Left lung (tissue), 4 donors: ENCODE measurements at regions not wholly inside any gene's neighbourhood (a gene's known extent, or its start where the extent isn't known, plus 50 kb on each side); places are given as distances from the start of the nearest gene placed in this dataset.

ENCODE experiments used
- ATAC-seq: fragments of 200-7000 bp; cut with Tn5 transposase; one replicate; pipeline ENCODE4 v1.9.1; 2020; ENCODE audit warnings: moderate library complexity
- DNase-seq, 4 donors: peaks; one replicate each; pipeline ENCODE4 v3.0.0-alpha.2; 2013 to 2020
- H3K27ac ChIP-seq, 2 donors: fragments of 200-600 bp; sonication (generic) in 1 of 2; one replicate each; pipeline versions ENCODE4 v1.5.0 to v1.8.0; 2020 to 2021
- H3K27me3 ChIP-seq, 2 donors: fragments of 200-600 bp; sonication (generic) in 1 of 2; one replicate each; pipeline versions ENCODE4 v1.5.0 to v1.8.0; 2020 to 2021
- H3K36me3 ChIP-seq, 2 donors: fragments of 200-600 bp; sonication (generic) in 1 of 2; one replicate each; pipeline versions ENCODE4 v1.5.0 to v1.8.0; 2020 to 2021
- H3K4me1 ChIP-seq, 2 donors: fragments of 200-600 bp; one replicate each; pipeline ENCODE4 v1.8.0; 2021
- H3K4me3 ChIP-seq, 2 donors: fragments of 200-600 bp; sonication (generic) in 1 of 2; one replicate each; pipeline versions ENCODE4 v1.5.0 to v1.8.0; 2020 to 2021; ENCODE audit warnings: mild to moderate bottlenecking in 1 of 2
- H3K9me3 ChIP-seq, 2 donors: fragments of 200-600 bp; sonication (generic) in 1 of 2; one replicate each; pipeline versions ENCODE4 v1.5.0 to v1.8.0; 2020 to 2021
- intact Hi-C, 2 donors: fragments of 100-400 bp; cut with DNase I; formaldehyde crosslinking; loops; one replicate each; pipeline versions ENCODE4 v1.11.2 to v1.14.2; 2022
- TF ChIP-seq, protein P1 (sequence below), 2 donors: fragments of 200-600 bp; sonication (generic) in 1 of 2; IDR thresholded peaks; one replicate each; pipeline versions ENCODE4 v1.5.0 to v1.8.0; 2021; ENCODE audit warnings: antibody characterized with exemption in 2 of 2
- donor health status: DM: no; HTN: yes; CAD: no.
- donor health status: DM: no; HTN: no; CAD: no.

DNA sequence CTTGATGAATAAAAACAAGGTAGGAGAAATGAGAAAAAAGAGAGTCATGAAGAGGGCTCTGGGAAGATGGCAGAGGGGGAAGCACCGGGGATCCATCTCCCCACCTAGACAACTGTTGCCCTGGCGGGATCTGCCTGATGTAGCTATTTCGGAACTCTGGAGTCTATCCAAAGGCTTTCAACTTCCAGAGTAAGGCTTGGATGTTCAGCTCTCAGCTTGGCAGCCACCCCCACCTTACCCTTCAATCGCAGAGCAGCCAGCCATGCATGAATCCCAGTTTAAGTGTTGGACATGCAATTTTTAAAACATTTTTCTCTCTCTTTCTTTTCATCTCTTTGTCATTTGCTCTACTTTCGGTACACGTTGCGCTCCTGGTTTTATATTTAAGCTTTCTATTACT, 275.9 kb upstream of the EXOC2 start:
- TF ChIP-seq, protein P1, sequence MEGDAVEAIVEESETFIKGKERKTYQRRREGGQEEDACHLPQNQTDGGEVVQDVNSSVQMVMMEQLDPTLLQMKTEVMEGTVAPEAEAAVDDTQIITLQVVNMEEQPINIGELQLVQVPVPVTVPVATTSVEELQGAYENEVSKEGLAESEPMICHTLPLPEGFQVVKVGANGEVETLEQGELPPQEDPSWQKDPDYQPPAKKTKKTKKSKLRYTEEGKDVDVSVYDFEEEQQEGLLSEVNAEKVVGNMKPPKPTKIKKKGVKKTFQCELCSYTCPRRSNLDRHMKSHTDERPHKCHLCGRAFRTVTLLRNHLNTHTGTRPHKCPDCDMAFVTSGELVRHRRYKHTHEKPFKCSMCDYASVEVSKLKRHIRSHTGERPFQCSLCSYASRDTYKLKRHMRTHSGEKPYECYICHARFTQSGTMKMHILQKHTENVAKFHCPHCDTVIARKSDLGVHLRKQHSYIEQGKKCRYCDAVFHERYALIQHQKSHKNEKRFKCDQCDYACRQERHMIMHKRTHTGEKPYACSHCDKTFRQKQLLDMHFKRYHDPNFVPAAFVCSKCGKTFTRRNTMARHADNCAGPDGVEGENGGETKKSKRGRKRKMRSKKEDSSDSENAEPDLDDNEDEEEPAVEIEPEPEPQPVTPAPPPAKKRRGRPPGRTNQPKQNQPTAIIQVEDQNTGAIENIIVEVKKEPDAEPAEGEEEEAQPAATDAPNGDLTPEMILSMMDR (IDR thresholded peaks at IDR 0.05) = no peak
- Histone ChIP-seq H3K27me3 (no peaks in the 10 kb centered on the region), H3K4me3 (no peak overlapping the region), H3K4me1 (no peaks in the 10 kb centered on the region), H3K27ac (no peak overlapping the region), H3K36me3 (no peaks in the 10 kb centered on the region), H3K9me3 (no peaks in the 10 kb centered on the region)
- ATAC-seq (no peak), DNase-seq (no peak)
- intact Hi-C loops = no loop called here

DNA sequence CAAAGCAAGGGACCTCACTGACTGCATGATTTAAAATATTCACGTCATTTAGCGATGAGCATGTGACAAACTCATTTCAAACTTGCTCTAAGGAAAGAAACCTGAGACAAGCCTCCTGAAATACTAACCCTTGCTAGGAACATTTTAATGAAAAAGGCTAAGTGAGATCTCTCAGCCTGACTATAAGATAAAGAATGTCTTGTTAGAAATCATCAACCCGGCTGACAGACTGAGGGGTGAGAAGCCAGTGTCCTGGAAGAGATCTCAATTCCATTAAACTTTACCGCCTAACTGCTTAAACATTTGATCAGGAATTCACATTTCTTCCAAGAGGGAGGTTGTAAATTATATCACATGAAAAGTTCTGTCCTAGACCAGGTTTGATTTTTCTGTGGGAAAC, 274.8 kb upstream of the EXOC2 start:
- intact Hi-C loops = no loop called here
- no peaks in the 10 kb centered on the region for H3K27me3 ChIP-seq
- DNase-seq (no peak), ATAC-seq (no peak)
- H3K27ac ChIP-seq = no peak overlapping the region
- no peaks in the 10 kb centered on the region for H3K4me1 ChIP-seq
- no peaks in the 10 kb centered on the region for H3K9me3 ChIP-seq
- TF ChIP-seq, protein P1 (IDR thresholded peaks at IDR 0.05) = no peak
- no peak overlapping the region for H3K4me3 ChIP-seq
- H3K36me3 ChIP-seq = no peaks in the 10 kb centered on the region

DNA sequence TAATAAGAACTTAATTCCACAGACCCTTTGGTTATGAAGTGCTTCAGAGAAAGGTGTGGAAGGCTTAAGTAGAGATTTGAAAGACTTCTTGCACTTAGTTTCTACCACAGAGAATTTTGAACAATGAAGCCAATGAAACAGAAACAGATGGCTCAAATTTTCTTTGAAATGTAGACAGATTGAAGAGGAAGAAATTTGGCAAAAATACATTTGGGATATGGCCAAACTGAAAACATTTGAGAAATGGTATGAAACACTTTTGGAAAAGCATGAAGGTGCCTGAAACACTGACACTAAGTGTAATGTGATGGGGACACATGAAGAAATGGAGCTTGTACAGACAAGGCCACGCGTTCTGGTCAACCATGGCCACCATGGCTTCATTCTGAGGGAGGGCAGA, 272.4 kb upstream of the EXOC2 start:
- H3K27ac ChIP-seq = no peak overlapping the region
- intact Hi-C loops = no loop called here
- no peaks in the 10 kb centered on the region for H3K4me1 ChIP-seq
- H3K4me3 ChIP-seq = no peak overlapping the region
- ATAC-seq (no peak), DNase-seq (no peak)
- no peaks in the 10 kb centered on the region for H3K9me3 ChIP-seq
- TF ChIP-seq, protein P1 (IDR thresholded peaks at IDR 0.05) = no peak
- H3K27me3 ChIP-seq = no peaks in the 10 kb centered on the region
- H3K36me3 ChIP-seq = no peaks in the 10 kb centered on the region

DNA sequence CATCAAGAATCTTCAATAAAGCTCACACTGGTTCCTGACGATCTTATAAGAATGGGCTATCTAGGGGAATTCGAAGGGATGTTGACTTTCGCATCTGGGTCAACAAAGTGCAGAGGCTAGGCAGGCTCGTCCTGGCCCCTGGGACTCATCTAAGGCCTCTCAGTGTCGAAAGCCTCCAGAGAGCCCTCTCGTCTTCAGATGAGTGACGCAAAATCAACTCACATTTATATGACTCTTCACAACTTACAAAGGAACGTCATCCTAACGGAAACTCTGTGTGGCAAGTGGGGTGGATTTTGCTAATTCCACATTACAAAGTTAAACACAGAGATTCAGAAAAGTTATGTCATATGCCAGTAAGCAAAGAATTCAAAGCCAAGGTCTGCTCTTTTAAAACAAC, 270.5 kb upstream of the EXOC2 start:
- Histone ChIP-seq H3K36me3 (no peaks in the 10 kb centered on the region), H3K4me1 (no peaks in the 10 kb centered on the region), H3K27me3 (no peaks in the 10 kb centered on the region), H3K4me3 (no peak overlapping the region), H3K9me3 (no peaks in the 10 kb centered on the region), H3K27ac (no peak overlapping the region)
- DNase-seq (no peak), ATAC-seq (no peak)
- intact Hi-C loops = no loop called here
- TF ChIP-seq, protein P1 (IDR thresholded peaks at IDR 0.05) = no peak

DNA sequence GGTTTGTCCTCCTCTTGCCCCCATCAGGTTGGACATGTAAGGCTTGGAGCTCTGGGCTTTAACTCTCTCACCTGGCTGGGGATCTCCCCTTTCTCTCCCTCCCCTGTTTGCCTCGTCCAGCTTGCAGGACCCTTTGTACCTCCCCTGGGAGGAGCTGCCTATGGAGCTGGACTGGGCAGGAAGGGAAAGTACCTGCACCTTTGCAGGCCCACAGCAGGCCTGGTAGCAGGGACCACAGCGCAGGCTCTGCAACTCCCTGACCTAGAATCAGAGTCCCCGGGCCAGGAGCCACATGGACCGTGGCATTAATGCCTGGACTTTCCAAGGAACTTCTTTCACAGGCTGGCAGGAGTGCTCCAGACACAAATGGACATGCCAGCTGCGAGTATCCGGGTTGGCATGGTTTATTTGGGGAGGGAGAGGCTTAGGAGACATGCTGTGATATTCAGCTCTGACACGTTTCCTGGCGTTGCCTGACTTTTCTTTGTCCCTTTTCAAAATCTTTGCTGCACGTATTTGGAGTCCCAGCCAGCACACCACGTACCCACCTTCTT, 268.5 kb upstream of the EXOC2 start:
- Histone ChIP-seq H3K27ac (no peak overlapping the region), H3K4me3 (no peak overlapping the region), H3K9me3 (no peaks in the 10 kb centered on the region), H3K4me1 (no peaks in the 10 kb centered on the region), H3K36me3 (no peaks in the 10 kb centered on the region), H3K27me3 (no peaks in the 10 kb centered on the region)
- DNase-seq (no peak), ATAC-seq (no peak)
- TF ChIP-seq, protein P1 (IDR thresholded peaks at IDR 0.05) = no peak
- intact Hi-C loops = no loop called here
